Liver (tissue), 8 donors: ENCODE measurements at regions not wholly inside any gene's neighbourhood (a gene's known extent, or its start where the extent isn't known, plus 50 kb on each side); places are given as distances from the start of the nearest gene placed in this dataset.

Experiments
- DNase-seq: peaks from one replicate; pipeline ENCODE4 v3.0.0-alpha.2; 2017; ENCODE audit warnings: low spot score
- H3K27ac ChIP-seq, 2 donors: one replicate each; pipeline ENCODE4 v1.7.0; 2013; ENCODE audit warnings: inconsistent platforms in 2 of 2, low read length in 2 of 2, control low read depth in 1 of 2, low read depth in 1 of 2, mild to moderate bottlenecking in 1 of 2
- H3K27me3 ChIP-seq, 4 donors: one replicate each; pipeline versions ENCODE4 v1.6.1 to v1.7.0; 2013; ENCODE audit warnings: low read length in 3 of 4, inconsistent platforms in 1 of 4, mild to moderate bottlenecking in 1 of 4, moderate library complexity in 1 of 4; ENCODE audit not compliant: control insufficient read depth in 4 of 4, insufficient read depth in 4 of 4
- H3K36me3 ChIP-seq, 4 donors: one replicate each; pipeline versions ENCODE4 v1.6.1 to v1.7.0; 2013; ENCODE audit warnings: low read length in 3 of 4, mild to moderate bottlenecking in 3 of 4, low read depth in 1 of 4, moderate library complexity in 1 of 4; ENCODE audit not compliant: control insufficient read depth in 4 of 4, insufficient read depth in 3 of 4
- H3K4me1 ChIP-seq, 4 donors: one replicate each; pipeline versions ENCODE4 v1.6.1 to v1.7.0; 2013; ENCODE audit warnings: low read length in 3 of 4, mild to moderate bottlenecking in 3 of 4, moderate library complexity in 1 of 4; ENCODE audit not compliant: control insufficient read depth in 4 of 4, insufficient read depth in 4 of 4
- H3K4me3 ChIP-seq, 3 donors: one replicate each; pipeline versions ENCODE4 v1.6.1 to v1.7.0; 2013; ENCODE audit warnings: low read length in 3 of 3, control low read depth in 1 of 3, low read depth in 1 of 3, mild to moderate bottlenecking in 1 of 3
- H3K9ac ChIP-seq, 2 donors: one replicate each; pipeline ENCODE4 v1.7.0; 2013; ENCODE audit warnings: low read length in 2 of 2, mild to moderate bottlenecking in 2 of 2, moderate library complexity in 2 of 2, control low read depth in 1 of 2, low read depth in 1 of 2
- H3K9me3 ChIP-seq, 4 donors: one replicate each; pipeline versions ENCODE4 v1.6.1 to v1.7.0; 2013; ENCODE audit warnings: low read length in 3 of 4; ENCODE audit not compliant: control insufficient read depth in 4 of 4
- ATF3 ChIP-seq: IDR thresholded peaks from 2 replicates; pipeline ENCODE4 v1.6.1; 2016; ENCODE audit warnings: antibody characterized with exemption
- CTCF ChIP-seq: fragments of 150-350 bp; IDR thresholded peaks from 2 replicates; pipeline ENCODE4 v1.5.1; 2017; ENCODE audit warnings: improper control_type of control experiment, low read depth, low read length; ENCODE audit not compliant: missing input control
- EGR1 ChIP-seq, 2 donors: IDR thresholded peaks; 2 replicates each; pipeline ENCODE4 v1.6.1; 2016 to 2018; ENCODE audit warnings: antibody characterized with exemption in 2 of 2, low read depth in 2 of 2
- FOXA1 ChIP-seq: IDR thresholded peaks from 2 replicates; pipeline ENCODE4 v1.6.1; 2016; ENCODE audit warnings: antibody characterized with exemption
- FOXA2 ChIP-seq: IDR thresholded peaks from 2 replicates; pipeline ENCODE4 v1.6.1; 2016; ENCODE audit warnings: antibody characterized with exemption
- GABPA ChIP-seq, 2 donors: IDR thresholded peaks in 1 of 2; conservative IDR thresholded peaks in 1 of 2; 2 replicates each; pipeline ENCODE4 v1.6.1; 2016; ENCODE audit warnings: antibody characterized with exemption in 2 of 2, mild to moderate bottlenecking in 1 of 2, moderate library complexity in 1 of 2
- HNF4A ChIP-seq, 2 donors: conservative IDR thresholded peaks; 2 replicates each; pipeline ENCODE4 v1.6.1; 2016; ENCODE audit warnings: antibody characterized with exemption in 2 of 2, mild to moderate bottlenecking in 2 of 2
- HNF4G ChIP-seq: IDR thresholded peaks from 2 replicates; pipeline ENCODE4 v1.6.1; 2016; ENCODE audit warnings: antibody characterized with exemption
- JUND ChIP-seq, 2 donors: IDR thresholded peaks; 2 replicates each; pipeline ENCODE4 v1.6.1; 2016; ENCODE audit warnings: antibody characterized with exemption in 2 of 2
- MAX ChIP-seq: IDR thresholded peaks from 2 replicates; pipeline ENCODE4 v1.6.1; 2016; ENCODE audit warnings: antibody characterized with exemption
- NR2F2 ChIP-seq: IDR thresholded peaks from 2 replicates; pipeline ENCODE4 v1.6.1; 2016; ENCODE audit warnings: antibody characterized with exemption
- RAD21 ChIP-seq, 2 donors: IDR thresholded peaks; 2 replicates each; pipeline ENCODE4 v1.6.1; 2016; ENCODE audit warnings: antibody characterized with exemption in 2 of 2, mild to moderate bottlenecking in 2 of 2
- REST ChIP-seq: IDR thresholded peaks from 2 replicates; pipeline ENCODE4 v1.6.1; 2016; ENCODE audit warnings: antibody characterized with exemption, mild to moderate bottlenecking
- RXRA ChIP-seq, 2 donors: IDR thresholded peaks; 2 replicates each; pipeline ENCODE4 v1.6.1; 2017 to 2018; ENCODE audit warnings: antibody characterized with exemption in 2 of 2, mild to moderate bottlenecking in 1 of 2
- SP1 ChIP-seq: IDR thresholded peaks from 2 replicates; pipeline ENCODE4 v1.6.1; 2018; ENCODE audit warnings: antibody characterized with exemption, mild to moderate bottlenecking
- TAF1 ChIP-seq: conservative IDR thresholded peaks from 2 replicates; pipeline ENCODE4 v1.6.1; 2016; ENCODE audit warnings: antibody characterized with exemption, mild to moderate bottlenecking
- YY1 ChIP-seq: IDR thresholded peaks from 2 replicates; pipeline ENCODE4 v1.6.1; 2016; ENCODE audit warnings: antibody characterized with exemption, mild to moderate bottlenecking
- ZBTB33 ChIP-seq: IDR thresholded peaks from 2 replicates; pipeline ENCODE4 v1.6.1; 2016; ENCODE audit warnings: antibody characterized with exemption
- WGBS: extraction: QIAGEN DNeasy Blood & Tissue Kit; methylation state at CpG from one replicate; pipeline ENCODE4 v1.1.7; 2013; 5-methylcytosine and 5-hydroxymethylcytosine counted together
- donor health status: healthy.
- donor health status: healthy.
- donor health status: healthy.
- donor health status: healthy.
- donor health status: healthy.

GRCh38 chr5:171537923-171538537 is 118.6 kb downstream of the FGF18 start:
- Histone ChIP-seq H3K4me1 (no peaks in the 10 kb centered on the region), H3K27me3 (peaks cover 0 to 14% (median 0%) of the 10 kb centered on the region in 4 donors), H3K9ac (no peak overlapping the region), H3K27ac (no peak overlapping the region), H3K9me3 (no peaks in the 10 kb centered on the region), H3K4me3 (no peak overlapping the region), H3K36me3 (no peaks in the 10 kb centered on the region)
- TF ChIP-seq GABPA (IDR thresholded peaks at IDR 0.05 in 1 of 2, conservative IDR thresholded peaks at IDR 0.05 in 1 of 2) (no peak), CTCF (no peak), SP1 (no peak), RXRA (IDR thresholded peaks at IDR 0.05) (no peak), NR2F2 (no peak), HNF4A (conservative IDR thresholded peaks at IDR 0.05) (no peak), RAD21 (IDR thresholded peaks at IDR 0.05) (no peak), ZBTB33 (no peak), HNF4G (no peak), ATF3 (no peak), FOXA1 (no peak), TAF1 (no peak), FOXA2 (no peak), REST (no peak), EGR1 (IDR thresholded peaks at IDR 0.05; ENCODE audit: low read depth in 2 of 2) (no peak), MAX (no peak), YY1 (no peak), JUND (IDR thresholded peaks at IDR 0.05) (no peak)
- 76% methylated on average over 3 of the region's 3 CpGs for whole genome bisulfite sequencing
- DNase-seq = no peak
